ENCODE measurements at regions not wholly inside any gene's neighbourhood (a gene's known extent, or its start where the extent isn't known, plus 50 kb on each side); places are given as distances from the start of the nearest gene placed in this dataset.
"Not testable (repeated sequence)": the region's sequence is repeated elsewhere in the genome, so short reads cannot be mapped to it uniquely, and the experiment has no call there.

DNA sequence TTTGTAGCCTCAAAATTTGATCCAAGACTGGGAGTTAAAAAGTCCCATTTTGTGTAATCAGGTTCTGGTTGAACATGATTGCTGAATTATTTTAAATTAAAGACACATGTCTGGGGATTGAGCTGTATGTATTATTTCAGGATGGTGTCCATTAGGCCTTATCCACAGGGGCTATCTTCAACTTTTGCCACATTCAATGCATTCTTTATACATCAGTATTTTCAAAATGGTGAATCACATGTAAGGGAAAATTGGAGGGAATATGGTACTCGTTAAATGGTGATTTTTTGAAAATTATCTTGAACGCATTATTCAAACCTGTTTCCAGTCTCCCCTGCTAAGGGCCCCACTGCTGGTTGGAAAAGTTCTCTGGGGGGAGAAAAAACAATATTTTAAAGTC, 367.7 kb upstream of the NPVF start:
- no peak for DNase-seq (ENCODE audit: low read depth, low spot score)

DNA sequence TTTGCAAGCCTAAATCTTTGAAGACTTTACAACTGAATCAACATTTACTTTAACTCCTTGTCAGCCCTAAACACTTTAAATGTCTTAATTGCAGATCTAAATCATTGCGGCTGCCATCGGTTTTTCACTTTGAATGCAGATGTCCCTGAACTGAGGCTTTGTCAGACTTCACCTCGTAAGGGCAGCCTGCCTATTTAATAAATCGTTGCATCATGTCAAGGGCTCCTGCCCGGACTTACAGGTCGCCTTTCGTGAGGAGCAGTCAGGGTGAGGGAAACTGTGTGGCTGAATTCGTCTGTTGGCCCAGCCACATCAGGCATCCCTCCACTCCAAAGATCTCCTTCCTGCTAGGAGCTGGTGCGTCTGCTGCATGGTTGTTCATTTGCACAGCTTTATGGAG, 368.2 kb upstream of the NPVF start:
- DNase-seq (ENCODE audit: low read depth, low spot score): no peak

DNA sequence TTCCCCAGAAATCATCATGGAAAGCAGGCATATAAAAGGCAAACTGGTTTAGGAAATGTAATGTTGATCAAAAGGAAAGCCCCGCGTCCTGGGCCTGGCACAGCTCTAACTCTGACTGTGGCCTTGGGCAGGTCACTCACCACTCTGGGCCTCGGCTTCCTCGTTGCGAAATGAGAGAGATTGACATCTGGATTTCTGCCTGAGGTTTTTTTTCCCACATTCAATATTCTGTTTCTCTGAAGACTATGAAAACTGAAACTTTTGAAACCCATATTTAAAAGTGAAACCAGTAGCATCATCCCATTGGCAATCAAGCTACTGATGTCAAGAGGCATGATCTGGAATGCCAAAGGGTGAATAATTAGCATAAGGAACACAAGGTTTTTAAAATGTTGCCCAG, 369.7 kb upstream of the NPVF start:
- DNase-seq (ENCODE audit: low read depth, low spot score): no peak

DNA sequence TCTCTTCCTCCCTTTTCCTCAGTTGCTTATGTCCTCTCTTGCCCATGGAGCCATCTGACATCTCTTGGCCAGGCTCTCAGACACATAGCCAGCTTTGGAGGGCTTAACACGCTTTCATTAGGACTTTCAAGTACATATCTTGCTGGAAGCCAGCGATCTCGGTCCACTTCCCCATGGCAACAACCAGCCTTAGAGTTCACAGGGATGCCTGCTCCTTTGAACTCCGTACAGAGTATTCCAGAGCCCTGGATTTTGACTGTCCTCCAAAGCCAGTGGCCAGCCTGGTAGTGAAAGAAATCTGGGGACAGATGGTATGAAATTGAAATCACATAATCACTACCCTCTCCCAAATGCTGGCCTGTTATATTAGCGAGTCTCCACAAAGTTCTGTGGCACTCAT, 370.5 kb upstream of the NPVF start:
- DNase-seq (ENCODE audit: low read depth, low spot score): no peak

DNA sequence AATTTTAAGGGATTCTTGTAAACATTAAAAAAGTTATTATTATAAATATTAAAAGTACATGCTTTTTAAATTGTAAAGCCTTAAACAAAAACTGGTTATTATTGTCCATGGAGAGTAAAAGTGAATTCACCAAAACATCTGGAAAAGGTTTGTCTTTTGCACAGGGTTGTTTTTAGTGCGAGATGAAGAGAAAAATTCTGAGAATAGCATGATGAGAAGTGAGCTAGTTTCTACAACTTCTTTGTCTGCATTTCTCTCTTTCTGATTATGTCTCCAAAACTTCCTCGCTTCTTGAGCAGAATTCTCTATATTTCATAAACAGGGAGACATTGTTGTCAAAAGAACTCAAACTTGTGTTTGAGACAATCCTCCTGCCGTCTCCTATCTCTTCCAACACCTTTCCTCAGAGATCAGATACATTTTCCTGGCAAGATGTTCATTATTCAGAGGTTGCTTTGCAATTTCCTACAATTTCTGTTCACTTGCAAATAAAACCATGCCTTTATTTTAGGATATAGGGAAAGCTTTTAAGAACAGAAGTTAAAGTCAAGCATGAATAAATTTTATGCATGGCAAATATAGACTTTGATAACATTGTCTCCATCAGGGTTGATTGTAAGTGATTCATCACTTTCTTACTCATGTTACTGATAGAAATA, 372.1 kb upstream of the NPVF start:
- no peak for DNase-seq (ENCODE audit: low read depth, low spot score)

DNA sequence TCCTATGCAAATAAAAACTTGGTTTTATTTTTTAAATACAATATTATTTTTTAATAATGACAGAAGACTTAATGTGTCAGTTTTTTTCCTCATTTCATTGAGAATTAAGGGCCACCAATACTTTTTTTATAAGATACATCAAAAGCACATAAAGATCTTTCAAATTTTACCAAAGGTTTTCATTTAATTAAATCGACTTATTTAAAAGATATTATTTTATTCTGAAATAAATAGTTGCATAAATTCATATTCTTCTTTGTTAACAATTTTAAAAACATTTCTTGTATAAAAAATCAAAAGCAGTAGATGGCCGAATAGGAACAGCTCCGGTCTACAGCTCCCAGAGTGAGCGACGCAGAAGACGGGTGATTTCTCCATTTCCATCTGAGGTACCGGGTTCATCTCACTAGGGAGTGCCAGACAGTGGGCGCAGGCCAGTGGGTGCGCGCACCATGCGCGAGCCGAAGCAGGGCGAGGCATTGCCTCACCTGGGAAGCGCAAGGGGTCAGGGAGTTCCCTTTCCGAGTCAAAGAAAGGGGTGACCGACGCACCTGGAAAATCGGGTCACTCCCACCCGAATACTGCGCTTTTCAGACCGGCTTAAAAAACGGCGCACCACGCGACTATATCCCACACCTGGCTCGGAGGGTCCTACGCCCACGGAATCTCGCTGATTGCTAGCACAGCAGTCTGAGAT, 374.6 kb upstream of the NPVF start:
- not testable (repeated sequence) for DNase-seq (ENCODE audit: low read depth, low spot score)

DNA sequence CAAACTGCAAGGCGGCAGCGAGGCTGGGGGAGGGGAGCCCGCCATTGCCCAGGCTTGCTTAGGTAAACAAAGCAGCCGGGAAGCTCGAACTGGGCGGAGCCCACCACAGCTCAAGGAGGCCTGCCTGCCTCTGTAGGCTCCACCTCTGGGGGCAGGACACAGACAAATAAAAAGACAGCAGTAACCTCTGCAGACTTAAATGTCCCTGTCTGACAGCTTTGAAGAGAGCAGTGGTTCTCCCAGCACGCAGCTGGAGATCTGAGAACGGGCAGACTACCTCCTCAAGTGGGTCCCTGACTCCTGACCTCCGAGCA, 375.1 kb upstream of the NPVF start:
- DNase-seq (ENCODE audit: low read depth, low spot score): not testable (repeated sequence)

DNA sequence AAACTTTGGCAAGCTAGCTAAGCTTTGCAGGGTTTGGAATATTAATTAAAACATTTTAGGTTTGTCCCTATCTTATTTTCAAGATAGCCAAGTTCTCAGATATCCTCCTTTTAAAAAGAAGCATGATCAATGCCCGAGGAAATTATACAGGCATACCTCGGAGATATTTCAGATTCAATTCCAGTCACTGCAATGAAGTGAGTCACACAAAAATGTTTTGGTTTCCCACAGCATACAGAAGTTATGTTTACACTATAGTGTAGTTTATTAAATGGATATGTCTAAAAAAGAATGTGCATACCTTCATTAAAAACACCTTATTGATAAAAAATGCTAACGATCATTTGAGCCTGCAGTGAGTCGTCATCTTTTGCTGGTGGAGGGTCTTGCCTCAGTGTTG, 382.9 kb upstream of the NPVF start:
- no peak for DNase-seq (ENCODE audit: low read depth, low spot score)

DNA sequence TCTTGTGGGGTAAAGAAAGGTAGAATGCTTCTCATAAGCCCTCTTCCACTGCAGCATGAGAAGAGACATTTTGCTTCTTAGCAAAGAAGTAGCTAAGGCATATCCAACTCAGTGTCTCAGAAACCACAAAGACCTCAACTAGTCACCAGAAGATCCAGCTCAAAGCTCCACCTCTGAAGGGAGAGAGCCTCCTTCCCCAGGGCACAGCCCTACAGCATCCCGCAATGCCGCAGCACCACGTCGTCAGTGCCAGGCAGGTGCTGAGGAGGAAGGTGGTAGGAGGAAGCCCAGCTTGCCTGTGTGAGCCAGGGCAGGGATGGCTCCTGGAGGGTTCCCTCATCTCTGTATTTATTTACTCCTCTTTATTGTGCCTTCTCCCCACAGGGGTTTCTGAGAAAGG, 385.6 kb upstream of the NPVF start:
- no peak for DNase-seq (ENCODE audit: low read depth, low spot score)

DNA sequence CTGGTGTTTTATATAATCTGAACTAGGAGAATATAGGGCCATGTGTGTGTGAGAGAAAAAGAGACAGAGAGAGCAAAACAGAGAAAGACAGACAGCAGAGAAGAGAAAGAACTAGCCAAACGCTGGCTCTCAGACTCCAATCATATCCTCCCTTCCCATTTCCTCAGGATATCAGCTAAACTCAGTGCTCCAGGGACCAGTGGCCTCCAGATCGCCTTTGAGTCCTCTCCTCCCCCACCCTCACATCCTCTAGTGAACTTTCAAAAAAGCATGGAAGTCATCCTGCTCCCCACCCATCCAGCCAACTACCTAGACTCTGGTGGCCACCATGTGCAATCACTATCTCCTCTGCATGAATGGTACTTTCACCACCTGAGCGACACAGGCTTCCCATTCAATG, 386.1 kb upstream of the NPVF start:
- DNase-seq (ENCODE audit: low read depth, low spot score): no peak

DNA sequence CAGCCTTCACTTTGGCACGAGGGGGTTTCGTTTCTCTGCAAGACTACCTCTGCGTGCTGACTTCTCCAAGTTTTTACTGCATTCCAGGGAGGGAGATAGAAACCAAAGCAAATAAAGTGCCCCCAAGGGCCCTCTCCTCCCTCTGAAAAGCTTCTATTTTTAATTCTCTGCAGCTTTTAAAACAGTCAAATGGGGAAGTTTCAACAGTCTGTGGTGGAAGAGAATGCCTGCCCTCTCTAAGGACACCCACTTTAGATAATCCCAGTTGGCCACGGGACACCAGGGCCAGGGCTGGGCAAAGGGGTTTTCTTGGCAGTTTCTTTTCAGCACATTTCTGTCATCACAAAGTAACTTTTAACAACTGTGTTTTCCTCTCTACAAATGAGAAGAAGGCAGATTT, 386.7 kb upstream of the NPVF start:
- DNase-seq (ENCODE audit: low read depth, low spot score): no peak

DNA sequence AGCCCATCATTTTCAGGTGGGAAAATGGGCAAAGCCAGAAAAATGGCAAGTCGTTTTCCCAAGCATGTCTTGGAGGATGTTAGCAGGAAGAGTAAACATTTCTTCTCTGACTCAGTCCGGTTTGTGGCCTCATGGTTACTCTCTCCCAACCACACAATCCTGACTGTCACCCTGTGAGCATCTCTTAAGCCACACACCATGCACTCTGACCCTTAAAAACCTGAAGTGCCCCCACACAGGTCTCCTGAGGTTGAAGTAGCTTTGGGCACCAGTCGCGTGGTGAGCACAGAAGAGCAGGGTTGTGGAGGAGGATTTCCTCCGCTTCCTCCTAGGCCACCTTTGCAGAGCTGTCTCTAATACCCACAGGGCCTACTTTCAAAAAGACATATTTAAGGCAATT, 387.3 kb upstream of the NPVF start:
- no peak for DNase-seq (ENCODE audit: low read depth, low spot score)

DNA sequence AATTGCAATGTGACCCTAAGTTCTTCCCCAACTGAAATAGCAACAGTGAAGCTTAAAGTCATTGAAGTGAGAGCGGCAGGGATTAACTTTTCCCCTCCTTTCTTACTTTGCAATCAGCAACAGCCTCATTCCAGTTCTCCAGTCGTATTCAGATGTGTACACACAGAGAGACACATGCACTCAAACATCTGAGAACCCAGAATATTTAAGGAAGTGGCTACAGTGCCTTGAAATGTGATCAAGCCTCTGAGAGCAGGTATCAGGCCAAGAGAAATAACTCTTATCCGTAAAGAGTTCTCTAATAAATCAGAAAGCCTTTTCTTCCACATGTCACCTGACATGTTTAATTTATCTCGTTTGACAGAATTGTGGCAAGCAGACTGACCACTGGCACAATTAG, 388.9 kb upstream of the NPVF start:
- no peak for DNase-seq (ENCODE audit: low read depth, low spot score)

DNA sequence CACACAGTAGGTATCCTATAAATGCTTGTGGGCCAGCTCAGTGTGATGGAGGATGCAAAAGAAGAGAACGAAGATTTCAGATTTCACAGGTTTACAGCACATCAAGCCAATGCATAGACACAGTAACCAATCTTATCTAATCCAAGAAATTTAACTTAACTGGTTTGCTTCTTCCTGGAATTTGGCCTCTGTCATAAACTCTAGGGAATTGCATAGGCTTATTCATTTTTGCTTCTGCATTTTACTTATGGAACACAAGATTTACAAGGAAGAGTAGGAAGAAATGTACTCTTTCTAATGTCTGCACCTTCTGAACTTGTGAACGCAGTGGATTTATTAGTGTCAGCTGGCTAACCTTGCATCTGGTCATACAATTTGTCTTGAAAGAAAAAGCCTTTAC, 389.4 kb upstream of the NPVF start:
- DNase-seq (ENCODE audit: low read depth, low spot score): no peak

DNA sequence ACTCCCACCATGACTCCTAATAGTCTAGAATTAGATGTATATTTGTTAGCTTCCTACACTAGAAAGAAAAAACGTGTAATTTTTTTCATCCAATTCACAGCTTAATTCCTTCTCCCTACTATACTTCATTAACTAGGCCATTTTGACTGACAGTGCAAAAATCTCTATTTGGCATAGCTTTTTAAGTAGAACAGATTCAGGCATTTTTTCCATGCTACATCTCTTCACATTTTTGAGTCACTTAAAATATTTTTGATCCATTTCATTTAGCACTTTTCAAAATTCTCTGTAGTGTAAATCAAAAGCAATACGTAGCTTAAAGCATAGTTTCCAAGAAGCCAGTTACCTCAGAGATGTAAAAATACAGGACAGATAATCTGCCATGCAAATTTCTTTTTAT, 391.1 kb upstream of the NPVF start:
- DNase-seq (ENCODE audit: low read depth, low spot score): no peak

DNA sequence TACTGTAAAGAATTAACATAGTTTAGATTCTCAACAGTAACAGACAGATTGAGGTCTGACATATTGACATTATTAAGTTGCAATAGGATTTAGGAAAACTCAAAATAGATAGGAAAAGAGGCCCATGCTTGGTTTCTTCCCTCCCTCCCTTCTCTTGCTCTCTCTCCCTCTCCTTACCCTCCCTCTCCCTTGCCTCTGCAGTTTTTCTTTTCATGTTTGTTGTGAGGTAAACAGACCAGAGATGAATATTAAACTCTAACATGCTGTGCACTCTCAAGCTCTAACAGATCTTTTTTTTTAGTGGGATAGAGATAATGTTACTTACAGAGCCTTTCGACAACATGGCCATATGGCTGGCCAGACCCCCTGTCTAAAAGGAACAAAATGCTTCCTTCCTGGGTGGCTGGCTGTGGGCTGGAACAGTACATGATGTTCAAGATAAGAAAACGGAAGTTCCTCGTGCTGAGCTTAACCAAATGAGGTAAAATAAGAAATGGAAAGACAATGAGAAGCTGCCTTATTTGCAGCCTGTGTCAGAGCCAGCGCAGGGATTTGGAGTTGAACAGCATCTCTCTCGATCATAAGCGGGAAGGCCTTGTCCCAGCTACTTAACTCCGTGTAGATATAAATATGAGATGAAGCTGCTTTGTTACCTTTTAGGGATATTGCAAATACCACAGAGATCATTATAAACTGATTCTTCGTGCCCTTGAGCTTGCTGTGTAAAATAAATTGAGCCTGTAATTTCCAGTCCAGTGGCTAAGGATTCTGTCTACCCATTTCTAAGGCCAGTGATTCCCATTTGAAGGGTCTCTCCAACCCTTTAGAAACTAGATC, 391.9 kb upstream of the NPVF start:
- DNase-seq (ENCODE audit: low read depth, low spot score): no peak

DNA sequence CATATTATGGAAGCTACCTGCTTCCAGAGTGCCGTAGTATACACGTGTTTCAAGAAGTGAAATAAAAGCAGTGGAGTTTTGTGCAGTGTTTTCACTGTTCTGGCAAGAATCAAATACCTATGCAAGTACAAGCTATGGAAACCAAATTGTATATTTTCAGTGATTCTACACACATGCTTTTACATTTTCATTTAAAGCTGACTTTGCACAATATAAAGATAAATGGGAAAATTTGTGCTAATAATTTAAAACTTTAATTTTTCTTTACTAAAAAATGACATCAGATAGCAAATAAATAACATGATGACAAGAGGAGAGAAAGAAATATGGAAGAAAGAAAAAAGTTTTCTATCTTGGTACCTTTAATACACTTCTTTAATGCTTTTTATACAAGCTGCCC, 393.7 kb upstream of the NPVF start:
- no peak for DNase-seq (ENCODE audit: low read depth, low spot score)

DNA sequence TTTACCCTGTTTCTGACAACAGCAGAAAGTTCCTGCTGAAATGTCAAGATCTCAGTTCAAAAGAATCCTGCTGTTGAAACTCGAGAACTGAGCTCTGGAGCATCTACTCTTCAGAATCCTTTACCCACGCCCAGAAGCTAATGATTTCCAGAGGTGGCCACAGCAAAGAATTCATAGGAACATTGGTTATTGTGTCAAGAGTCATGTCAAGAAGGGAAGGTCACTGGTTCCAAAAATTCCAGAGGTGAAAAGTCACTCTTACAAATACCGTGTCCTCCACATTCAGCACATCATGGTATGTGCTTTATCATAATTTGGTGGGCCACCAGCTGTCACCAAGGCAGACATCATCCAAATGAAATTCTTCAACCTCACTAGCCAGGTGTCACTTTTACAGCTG, 394.4 kb upstream of the NPVF start:
- DNase-seq (ENCODE audit: low read depth, low spot score): no peak

DNA sequence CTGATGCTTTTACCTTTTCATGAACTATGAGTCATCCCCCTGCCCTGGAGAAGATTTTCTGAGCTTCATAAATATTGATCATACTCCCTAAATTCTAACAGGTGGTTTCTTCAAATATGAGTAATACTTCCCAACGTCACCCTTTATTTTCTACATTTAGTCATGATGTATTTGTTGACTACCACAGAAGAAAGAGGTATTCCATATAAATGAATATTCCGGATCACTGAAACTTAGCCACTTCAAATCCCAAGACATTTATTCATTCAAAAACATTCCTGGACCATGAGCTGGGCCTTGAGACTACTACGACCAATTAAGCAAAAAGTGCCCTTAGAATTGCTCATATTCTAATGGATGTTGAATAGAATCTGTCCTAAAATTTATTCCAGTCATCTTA, 395.8 kb upstream of the NPVF start:
- no peak for DNase-seq (ENCODE audit: low read depth, low spot score)

DNA sequence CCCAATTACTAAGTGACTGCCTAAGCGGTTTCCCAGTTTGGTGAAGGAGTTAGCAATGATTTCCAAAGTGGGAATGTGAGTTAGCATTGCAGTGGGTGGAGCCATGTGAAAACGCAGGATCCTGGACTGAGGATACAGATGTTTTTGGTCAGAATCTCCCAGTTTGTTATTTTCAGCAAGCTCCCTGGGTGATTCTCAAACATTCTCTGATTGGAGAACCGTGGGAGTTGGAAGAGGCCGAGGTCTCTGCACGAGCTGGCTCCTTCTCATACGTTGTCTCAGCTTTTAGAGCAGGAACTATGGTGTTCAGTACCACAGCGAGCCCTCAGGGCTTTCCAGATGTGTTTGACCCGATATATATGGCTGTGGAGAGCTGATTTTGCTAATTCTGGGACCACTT, 396.5 kb upstream of the NPVF start:
- no peak for DNase-seq (ENCODE audit: low read depth, low spot score)

DNA sequence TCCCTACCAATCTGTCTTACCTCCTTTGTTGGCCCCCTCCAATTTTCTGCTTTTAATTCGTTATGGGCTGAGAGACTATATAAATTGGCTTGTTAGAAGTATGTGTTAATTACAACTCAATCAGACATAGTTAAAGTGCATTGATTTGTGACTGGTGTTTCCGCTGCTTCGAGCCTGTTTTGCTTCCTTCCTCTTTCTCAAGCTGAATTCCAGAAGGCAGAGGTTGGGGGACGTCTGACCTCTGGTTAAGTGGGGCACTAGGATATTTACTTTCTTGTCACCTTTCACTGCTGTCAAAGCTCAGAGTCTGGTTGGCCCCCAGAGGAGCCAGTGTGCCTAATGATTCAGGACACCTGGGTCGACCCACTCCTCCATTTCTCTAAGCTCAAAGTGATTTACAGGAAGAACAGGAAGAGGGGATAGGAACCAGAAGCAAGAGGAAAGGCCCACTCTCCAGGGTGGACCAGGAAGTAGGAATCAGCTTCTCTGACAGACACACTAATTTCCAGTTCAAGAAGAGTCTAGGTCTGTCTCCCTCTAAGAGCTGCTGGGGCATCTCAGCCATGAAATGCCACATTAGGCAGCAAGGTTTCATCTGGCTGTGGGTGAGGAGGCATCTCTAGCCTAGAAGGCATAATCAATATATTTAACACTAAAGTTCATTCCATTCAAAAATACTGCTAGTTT, 397.2 kb upstream of the NPVF start:
- DNase-seq (ENCODE audit: low read depth, low spot score): no peak

DNA sequence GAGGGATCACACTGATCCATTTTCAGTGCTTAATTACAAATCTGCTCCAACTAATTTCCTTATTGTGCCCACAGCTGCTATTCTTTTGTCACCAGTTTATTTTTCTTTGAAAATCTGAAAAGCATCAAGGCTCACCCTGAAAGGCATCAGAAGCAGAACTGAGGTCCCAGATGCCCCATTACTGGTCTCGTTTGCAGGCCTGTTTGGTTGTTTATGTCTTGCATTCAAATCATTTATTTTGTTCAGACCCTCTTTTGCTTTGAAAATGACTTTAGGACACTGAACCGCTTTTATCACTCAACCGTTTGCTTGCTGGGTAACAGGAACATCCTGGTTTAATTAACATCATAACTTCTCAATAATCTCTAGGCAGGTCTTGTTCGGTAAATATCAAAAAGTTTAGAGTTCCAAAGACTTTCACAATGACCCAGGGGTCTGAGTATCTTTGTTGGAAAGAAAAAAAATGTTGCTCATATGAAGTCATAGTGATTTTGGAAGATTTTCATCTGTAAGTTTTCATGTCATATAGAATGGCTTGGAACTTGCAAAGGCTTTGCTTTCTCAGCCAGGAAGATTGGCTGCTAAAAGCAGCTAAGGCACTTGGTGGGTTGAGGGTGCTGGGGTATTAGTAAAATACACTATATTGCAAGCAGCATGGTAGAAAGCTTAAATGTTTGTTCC, 398.3 kb upstream of the NPVF start:
- DNase-seq (ENCODE audit: low read depth, low spot score): no peak

Data from activated CD4-positive, CD25-positive, alpha-beta regulatory T cell treated with anti-CD3 and anti-CD28 coated beads, Interleukin-2, amount 50 U/mL, for 16 hours (primary cell).